ENCODE measurements at regions not wholly inside any gene's neighbourhood (a gene's known extent, or its start where the extent isn't known, plus 50 kb on each side); places are given as distances from the start of the nearest gene placed in this dataset.

- TF ChIP-seq YY1 (tag by site-specific recombination; IDR thresholded peaks at IDR 0.05): no peak
- no peak for TF ChIP-seq CTCF (tag by site-specific recombination; IDR thresholded peaks at IDR 0.05)
- no peak for TF ChIP-seq ZNF362 (tag by site-specific recombination; IDR thresholded peaks at IDR 0.05)
- TF ChIP-seq ZNF140 (tag by site-specific recombination; IDR thresholded peaks at IDR 0.05): no peak
- no peak for TF ChIP-seq HOXC10 (CRISPR knock-in tag; IDR thresholded peaks at IDR 0.05)
- no peak for TF ChIP-seq ZBTB1 (tag by site-specific recombination; IDR thresholded peaks at IDR 0.05)
Measured at GRCh38 chr2:145494441-145494840, 974.5 kb upstream of the ZEB2 start.

Measured in HEK293 (cell line).